HG03354 (cell line): ENCODE measurements at regions not wholly inside any gene's neighbourhood (a gene's known extent, or its start where the extent isn't known, plus 50 kb on each side); places are given as distances from the start of the nearest gene placed in this dataset.
"Not testable (repeated sequence)": the region's sequence is repeated elsewhere in the genome, so short reads cannot be mapped to it uniquely, and the experiment has no call there.

Experiments used
- ATAC-seq: cut with Tn5 transposase; IDR thresholded peaks from one replicate; pipeline ENCODE4 v1.9.1; 2021; ENCODE audit warnings: mild to moderate bottlenecking; ENCODE audit not compliant: unreplicated experiment, poor library complexity, severe bottlenecking

- ATAC-seq = no peak
These were observed 609.1 kb upstream of the TECRL start for GRCh38 chr4:65018313-65018712.

- ATAC-seq = no peak
These were observed 604.8 kb upstream of the TECRL start for GRCh38 chr4:65014078-65014477.

- no peak for ATAC-seq
These were observed 598.7 kb upstream of the TECRL start for GRCh38 chr4:65007841-65008439.

- ATAC-seq = no peak
These were observed 565.9 kb upstream of the TECRL start for GRCh38 chr4:64975177-64975576.

- no peak for ATAC-seq
These were observed 559.8 kb upstream of the TECRL start for GRCh38 chr4:64969081-64969480.

GRCh38 chr4:64967286-64967685 is 558.0 kb upstream of the TECRL start:
- ATAC-seq = no peak

GRCh38 chr4:64960516-64960915 is 551.3 kb upstream of the TECRL start:
- ATAC-seq = no peak

- no peak for ATAC-seq
These were observed 531.4 kb upstream of the TECRL start for GRCh38 chr4:64940698-64941097.

GRCh38 chr4:64935469-64936001 is 526.3 kb upstream of the TECRL start:
- no peak for ATAC-seq

GRCh38 chr4:64911846-64912245 is 502.6 kb upstream of the TECRL start:
- no peak for ATAC-seq

GRCh38 chr4:64903986-64904385 is 494.7 kb upstream of the TECRL start:
- ATAC-seq = no peak

- no peak for ATAC-seq
These were observed 490.3 kb upstream of the TECRL start for GRCh38 chr4:64899563-64899962.

- ATAC-seq = not testable (repeated sequence)
These were observed 489.8 kb upstream of the TECRL start for GRCh38 chr4:64899030-64899429.

- ATAC-seq = no peak
These were observed 488.4 kb upstream of the TECRL start for GRCh38 chr4:64897683-64898082.

GRCh38 chr4:64895031-64895430 is 485.8 kb upstream of the TECRL start:
- no peak for ATAC-seq

GRCh38 chr4:64893205-64893604 is 484.0 kb upstream of the TECRL start:
- ATAC-seq = no peak

- ATAC-seq = no peak
These were observed 480.8 kb upstream of the TECRL start for GRCh38 chr4:64889906-64890610.

- ATAC-seq = no peak
These were observed 474.0 kb upstream of the TECRL start for GRCh38 chr4:64883087-64883807.

GRCh38 chr4:64882311-64883086 is 473.2 kb upstream of the TECRL start:
- ATAC-seq = no peak

GRCh38 chr4:64880557-64880956 is 471.3 kb upstream of the TECRL start:
- no peak for ATAC-seq
